Peyer's patch (tissue), 4 donors: ENCODE measurements at regions not wholly inside any gene's neighbourhood (a gene's known extent, or its start where the extent isn't known, plus 50 kb on each side); places are given as distances from the start of the nearest gene placed in this dataset.

Source experiments
- CTCF ChIP-seq, 6 experiments: fragments of 450-650 bp in 4 of 6; fragments of 200-600 bp in 2 of 6; sonication (generic) in 1 of 6; IDR thresholded peaks; one replicate each; pipeline ENCODE4 v1.5.1; 2017 to 2019; ENCODE audit warnings: antibody characterized with exemption in 6 of 6, mild to moderate bottlenecking in 3 of 6, moderate library complexity in 1 of 6
- POLR2A ChIP-seq, 2 donors: fragments of 450-650 bp; IDR thresholded peaks; one replicate each; pipeline ENCODE4 v1.5.1; 2017; ENCODE audit warnings: antibody characterized with exemption in 2 of 2, mild to moderate bottlenecking in 2 of 2, moderate library complexity in 2 of 2

- no peak for TF ChIP-seq POLR2A (IDR thresholded peaks at IDR 0.05)
- no peak for TF ChIP-seq CTCF (IDR thresholded peaks at IDR 0.05)
Observed at GRCh38 chr12:65769880-65770279, 54.4 kb upstream of the HMGA2 start.
